NT2/D1 (cell line): ENCODE measurements at regions not wholly inside any gene's neighbourhood (a gene's known extent, or its start where the extent isn't known, plus 50 kb on each side); places are given as distances from the start of the nearest gene placed in this dataset.

Experiments
- YY1 ChIP-seq: IDR thresholded peaks from 2 replicates; pipeline ENCODE4 v1.6.1; 2011; ENCODE audit not compliant: insufficient read length, insufficient read depth
- ZNF274 ChIP-seq: IDR thresholded peaks from 2 replicates; pipeline ENCODE4 v1.6.1; 2011; ENCODE audit warnings: mild to moderate bottlenecking, low read depth, low read length

DNA sequence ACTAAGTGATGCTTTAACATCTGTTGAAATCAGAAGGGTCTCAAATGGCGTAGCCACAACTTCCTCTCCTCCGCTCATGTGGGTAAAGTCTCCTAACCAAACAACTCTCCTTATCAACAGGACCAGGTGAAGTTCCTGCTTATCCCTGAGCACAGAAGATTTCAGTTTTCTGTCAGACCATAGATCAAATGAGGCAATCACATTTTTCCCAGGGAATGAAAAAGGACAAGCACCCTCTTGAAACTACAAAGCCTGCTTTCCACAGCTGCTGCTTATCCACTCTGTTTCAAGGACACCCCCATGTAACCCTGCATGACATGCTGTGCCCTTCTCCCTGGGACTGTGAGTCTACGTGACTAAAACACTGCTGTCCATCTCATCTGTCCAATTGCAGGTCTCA, 788.3 kb upstream of the SLITRK5 start:
- TF ChIP-seq ZNF274 (no peak), YY1 (no peak)
